ENCODE measurements at regions not wholly inside any gene's neighbourhood (a gene's known extent, or its start where the extent isn't known, plus 50 kb on each side); places are given as distances from the start of the nearest gene placed in this dataset.

- H3K27ac Mint-ChIP-seq, result no peak overlapping the region
- Histone ChIP-seq H2AFZ (ENCODE audit: insufficient read depth, low read depth, low read length, poor library complexity, severe bottlenecking) (no peak overlapping the region), H3K9me3 (replicated peaks in 1 of 2; ENCODE audit: control insufficient read depth in 1 of 2, insufficient read depth in 1 of 2, low read length in 2 of 2) (peaks cover 4 to 7% of the 10 kb centered on the region in 2 donors), H3K79me2 (ENCODE audit: insufficient read depth, low read length) (no peaks in the 10 kb centered on the region), H3K4me2 (replicated peaks; ENCODE audit: extremely low read depth, low read length, poor library complexity, severe bottlenecking) (no peak overlapping the region), H3K27ac (ENCODE audit: low read depth in 1 of 2, low read length in 2 of 2) (no peak overlapping the region), H3K4me1 (ENCODE audit: control insufficient read depth in 1 of 2, insufficient read depth in 2 of 2, low read length in 2 of 2) (no peaks in the 10 kb centered on the region), H3K27me3 (ENCODE audit: control insufficient read depth in 2 of 2, insufficient read depth in 2 of 2, low read length in 2 of 2) (no peaks in the 10 kb centered on the region), H3K9ac (ENCODE audit: insufficient read depth, low read length, poor library complexity, severe bottlenecking) (no peak overlapping the region), H3K4me3 (replicated peaks in 1 of 3; ENCODE audit: low read depth in 2 of 3, low read length in 3 of 3) (no peak overlapping the region), H3K36me3 (replicated peaks in 1 of 2; ENCODE audit: control insufficient read depth in 1 of 2, insufficient read depth in 2 of 2, low read length in 2 of 2) (no peaks in the 10 kb centered on the region), H4K20me1 (ENCODE audit: insufficient read depth, low read length) (no peaks in the 10 kb centered on the region)
- H3K36me3 Mint-ChIP-seq, result no peaks in the 10 kb centered on the region
- peaks cover 0 to 2% (median 2%) of the 10 kb centered on the region in 3 donors for H3K27me3 Mint-ChIP-seq (ENCODE audit: low read depth in 3 of 3)
- WGBS (ENCODE audit: insufficient coverage), result no CpG with 5 or more reads among the region's 3 CpGs
- DNase-seq, result no peak
- TF ChIP-seq CTCF (IDR thresholded peaks at IDR 0.05), result no peak
- peaks cover 0 to 4% (median 0%) of the 10 kb centered on the region in 7 donors for H3K9me3 Mint-ChIP-seq
- no peak overlapping the region for H3K4me3 Mint-ChIP-seq
- intact Hi-C loops (cut with micrococcal nuclease), result no loop called here
- H3K4me1 Mint-ChIP-seq, result no peaks in the 10 kb centered on the region
These were observed 343.9 kb downstream of the MAGEB5 start for GRCh38 chrX:26559855-26560254.

GRCh38 chrX:26558719-26559386 lies 342.9 kb downstream of the MAGEB5 start:
- H3K4me3 Mint-ChIP-seq, result no peak overlapping the region
- no peak for DNase-seq
- H3K27me3 ChIP-seq (ENCODE audit: control insufficient read depth in 2 of 2, insufficient read depth in 2 of 2, low read length in 2 of 2), result no peaks in the 10 kb centered on the region
- no peaks in the 10 kb centered on the region for H3K79me2 ChIP-seq (ENCODE audit: insufficient read depth, low read length)
- H3K36me3 Mint-ChIP-seq, result no peaks in the 10 kb centered on the region
- no peak overlapping the region for H3K4me2 ChIP-seq (replicated peaks; ENCODE audit: extremely low read depth, low read length, poor library complexity, severe bottlenecking)
- H3K27ac ChIP-seq (ENCODE audit: low read depth in 1 of 2, low read length in 2 of 2), result no peak overlapping the region
- no peak overlapping the region for H3K27ac Mint-ChIP-seq
- no peaks in the 10 kb centered on the region for H4K20me1 ChIP-seq (ENCODE audit: insufficient read depth, low read length)
- H3K36me3 ChIP-seq (replicated peaks in 1 of 2; ENCODE audit: control insufficient read depth in 1 of 2, insufficient read depth in 2 of 2, low read length in 2 of 2), result no peaks in the 10 kb centered on the region
- H3K27me3 Mint-ChIP-seq (ENCODE audit: low read depth in 3 of 3), result peaks cover 0 to 2% (median 2%) of the 10 kb centered on the region in 3 donors
- no peaks in the 10 kb centered on the region for H3K4me1 ChIP-seq (ENCODE audit: control insufficient read depth in 1 of 2, insufficient read depth in 2 of 2, low read length in 2 of 2)
- intact Hi-C loops (cut with micrococcal nuclease), result no loop called here
- TF ChIP-seq CTCF (IDR thresholded peaks at IDR 0.05), result no peak
- H3K4me3 ChIP-seq (replicated peaks in 1 of 3; ENCODE audit: low read depth in 2 of 3, low read length in 3 of 3), result no peak overlapping the region
- peaks cover 4 to 7% of the 10 kb centered on the region in 2 donors for H3K9me3 ChIP-seq (replicated peaks in 1 of 2; ENCODE audit: control insufficient read depth in 1 of 2, insufficient read depth in 1 of 2, low read length in 2 of 2)
- no peaks in the 10 kb centered on the region for H3K4me1 Mint-ChIP-seq
- H3K9ac ChIP-seq (ENCODE audit: insufficient read depth, low read length, poor library complexity, severe bottlenecking), result no peak overlapping the region
- H3K9me3 Mint-ChIP-seq, result peaks cover 0 to 4% (median under 1%) of the 10 kb centered on the region in 7 donors
- H2AFZ ChIP-seq (ENCODE audit: insufficient read depth, low read depth, low read length, poor library complexity, severe bottlenecking), result no peak overlapping the region
- 100% methylated on average over 7 of the region's 29 CpGs for WGBS (ENCODE audit: insufficient coverage)

Measured in CD14-positive monocyte (primary cell).